Fibroblast of mammary gland (primary cell): ENCODE measurements at regions not wholly inside any gene's neighbourhood (a gene's known extent, or its start where the extent isn't known, plus 50 kb on each side); places are given as distances from the start of the nearest gene placed in this dataset.
A peak's percentile ranks its signal among the peaks of the same experiment; 100 is the strongest.

ENCODE experiments used
- DNase-seq: peaks from one replicate; pipeline ENCODE4 v3.0.0-alpha.2; 2010; ENCODE audit warnings: low read depth
- H3K4me3 ChIP-seq: 2 replicates; pipeline ENCODE4 v1.5.1; 2011; ENCODE audit warnings: low read depth, mild to moderate bottlenecking, low read length, moderate library complexity; ENCODE audit not compliant: control insufficient read depth
- CTCF ChIP-seq: conservative IDR thresholded peaks from 2 replicates; pipeline ENCODE4 v1.5.1; 2011; ENCODE audit warnings: low read depth, low read length, inconsistent platforms; ENCODE audit not compliant: control insufficient read depth, insufficient read depth

- H3K4me3 ChIP-seq, result no peak overlapping the region
- DNase-seq, result no peak
- TF ChIP-seq CTCF, result no peak
Measured at GRCh38 chr21:28224191-28224726, 768.4 kb downstream of the LTN1 start.

- no peak overlapping the region for H3K4me3 ChIP-seq
- no peak for TF ChIP-seq CTCF
- no peak for DNase-seq
Measured at GRCh38 chr21:28221984-28222383, 770.7 kb downstream of the LTN1 start.

- TF ChIP-seq CTCF, result no peak
- peak; percentile 31 for DNase-seq
- H3K4me3 ChIP-seq, result no peak overlapping the region
Measured at GRCh38 chr21:28220680-28221079, 772.0 kb downstream of the LTN1 start.

- H3K4me3 ChIP-seq, result no peak overlapping the region
- TF ChIP-seq CTCF, result no peak
- DNase-seq, result no peak
Measured at GRCh38 chr21:28216976-28217523, 775.6 kb downstream of the LTN1 start.

GRCh38 chr21:28215214-28215954, 777.3 kb downstream of the LTN1 start:
- TF ChIP-seq CTCF, result no peak
- DNase-seq, result peak; percentile 64
- no peak overlapping the region for H3K4me3 ChIP-seq

- DNase-seq, result no peak
- H3K4me3 ChIP-seq, result no peak overlapping the region
- no peak for TF ChIP-seq CTCF
Measured at GRCh38 chr21:28214786-28215185, 777.9 kb downstream of the LTN1 start.
